ENCODE measurements at regions not wholly inside any gene's neighbourhood (a gene's known extent, or its start where the extent isn't known, plus 50 kb on each side); places are given as distances from the start of the nearest gene placed in this dataset.

DNA sequence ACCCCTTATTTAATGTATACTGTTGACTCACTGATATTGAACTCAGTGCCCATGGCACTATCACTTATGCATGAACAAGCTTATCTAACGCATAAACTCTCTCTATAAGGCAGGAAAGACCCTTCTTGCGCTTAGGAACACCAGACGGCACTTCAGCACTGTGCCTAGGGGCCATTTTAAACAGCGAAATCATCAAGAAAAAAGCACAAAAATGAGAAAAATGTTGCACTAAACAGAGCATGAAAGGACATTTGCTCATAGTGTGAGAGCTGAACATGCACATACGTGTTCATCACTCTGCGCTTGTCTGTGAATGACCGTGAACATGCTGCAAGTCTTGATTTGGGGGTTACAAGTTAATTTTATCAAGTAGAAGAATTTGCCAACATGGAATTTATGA, 109.6 kb downstream of the WDR11 start:
- CTCF ChIA-PET, result interaction anchor here (0.8 kb wide), 1 partner anchor 12 kb away, joined by 5 read pairs; no protein-coding TSS in a partner anchor
- no peaks in the 10 kb centered on the region for H4K20me1 ChIP-seq (ENCODE audit: insufficient read depth)
- no peak overlapping the region for H3K9ac ChIP-seq
- POLR2A ChIA-PET, result no interaction called here
- H3K4me3 ChIP-seq (ENCODE audit: low read depth in 2 of 2, low read length in 1 of 2), result no peak overlapping the region
- H3K4me1 ChIP-seq (ENCODE audit: control insufficient read depth in 1 of 2, insufficient read depth in 2 of 2, low read depth in 1 of 2, low read length in 1 of 2), result no peaks in the 10 kb centered on the region
- DNase-seq, result no peak
- 63% methylated on average over 7 of the region's 7 CpGs for WGBS (ENCODE audit: low lambda C conversion rate)
- no peaks in the 10 kb centered on the region for H3K9me2 ChIP-seq
- no peaks in the 10 kb centered on the region for H3K9me3 ChIP-seq
- TF ChIP-seq, protein P1, sequence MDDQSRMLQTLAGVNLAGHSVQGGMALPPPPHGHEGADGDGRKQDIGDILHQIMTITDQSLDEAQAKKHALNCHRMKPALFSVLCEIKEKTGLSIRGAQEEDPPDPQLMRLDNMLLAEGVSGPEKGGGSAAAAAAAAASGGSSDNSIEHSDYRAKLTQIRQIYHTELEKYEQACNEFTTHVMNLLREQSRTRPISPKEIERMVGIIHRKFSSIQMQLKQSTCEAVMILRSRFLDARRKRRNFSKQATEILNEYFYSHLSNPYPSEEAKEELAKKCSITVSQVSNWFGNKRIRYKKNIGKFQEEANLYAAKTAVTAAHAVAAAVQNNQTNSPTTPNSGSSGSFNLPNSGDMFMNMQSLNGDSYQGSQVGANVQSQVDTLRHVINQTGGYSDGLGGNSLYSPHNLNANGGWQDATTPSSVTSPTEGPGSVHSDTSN (IDR thresholded peaks at IDR 0.05), result no peak
- TF ChIP-seq SIN3A (IDR thresholded peaks at IDR 0.05; ENCODE audit: borderline replicate concordance, low read depth, low read length), result no peak
- TF ChIP-seq GATA2 (CRISPR knock-in tag; IDR thresholded peaks at IDR 0.05), result no peak
- no peak for TF ChIP-seq GABPA (IDR thresholded peaks at IDR 0.05; ENCODE audit: low read depth)
- no peaks in the 10 kb centered on the region for H3K79me2 ChIP-seq (ENCODE audit: insufficient read depth)
- no peaks in the 10 kb centered on the region for H3K36me3 ChIP-seq (replicated peaks in 1 of 2; ENCODE audit: control insufficient read depth in 1 of 2, insufficient read depth in 2 of 2, low read length in 1 of 2)
- H3F3A ChIP-seq (replicated peaks; ENCODE audit: insufficient read depth), result no peaks in the 10 kb centered on the region
- no peak overlapping the region for H2AFZ ChIP-seq (ENCODE audit: low read depth)
- no peak overlapping the region for H3K4me2 ChIP-seq
- H3K27ac ChIP-seq (ENCODE audit: low read depth in 2 of 2, low read length in 1 of 2), result no peak overlapping the region
- no peaks in the 10 kb centered on the region for H3K27me3 ChIP-seq (ENCODE audit: insufficient read depth)

DNA sequence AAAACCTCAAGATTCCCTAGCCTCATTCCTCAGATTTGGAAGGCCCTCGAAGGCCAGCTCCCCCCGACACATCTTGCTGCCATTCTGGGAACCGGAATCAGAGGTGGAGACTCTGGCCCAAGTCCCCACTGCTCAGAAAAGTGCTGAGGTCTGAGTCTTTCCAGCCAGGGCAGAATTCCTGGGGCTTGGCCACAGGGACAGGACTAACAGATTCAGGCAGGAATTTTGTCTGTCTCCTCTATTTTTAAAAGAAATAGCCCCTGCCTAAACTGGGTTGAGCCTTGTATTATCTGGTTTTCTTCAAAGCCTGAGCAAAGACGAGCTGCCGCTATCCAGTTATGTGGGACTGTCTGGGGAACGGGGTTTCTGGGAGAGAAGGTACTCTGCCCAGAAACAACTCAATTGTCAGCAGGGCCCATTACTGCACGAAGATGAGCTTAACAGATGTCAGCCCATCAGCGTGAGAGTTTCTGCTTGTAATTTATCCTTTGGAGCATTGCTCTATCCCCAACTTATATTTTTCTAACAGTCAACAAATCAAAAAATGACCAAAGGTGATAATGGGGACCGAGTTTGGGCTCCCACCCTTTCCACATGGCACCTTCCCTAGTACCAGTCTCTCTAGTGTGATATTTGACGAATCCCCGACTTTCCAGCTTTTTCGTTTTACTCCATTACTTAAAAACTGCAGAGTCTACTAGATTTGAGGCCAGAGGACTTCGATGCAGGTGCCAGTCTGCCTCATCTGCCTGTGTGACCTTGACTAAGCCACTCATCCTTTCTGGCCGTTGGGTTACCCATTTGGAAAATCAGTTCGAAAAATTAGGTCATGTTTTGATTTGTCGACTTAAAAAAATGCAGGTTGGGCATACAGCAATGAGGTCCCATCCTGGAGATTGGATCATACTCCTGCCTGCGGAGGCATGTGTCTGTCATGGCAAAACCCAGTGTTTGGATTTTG, 110.9 kb downstream of the WDR11 start:
- H3K27me3 ChIP-seq (ENCODE audit: insufficient read depth), result no peaks in the 10 kb centered on the region
- TF ChIP-seq RXRA (IDR thresholded peaks at IDR 0.05; ENCODE audit: borderline replicate concordance, low read depth) (no peak), JUND (IDR thresholded peaks at IDR 0.05) (no peak), TCF12 (IDR thresholded peaks at IDR 0.05) (no peak), SIN3A (IDR thresholded peaks at IDR 0.05; ENCODE audit: borderline replicate concordance, low read depth, low read length) (no peak), FOXM1 (IDR thresholded peaks at IDR 0.05; ENCODE audit: low read depth) (no peak), YY1 (IDR thresholded peaks at IDR 0.05; ENCODE audit: low read depth) (no peak), NRF1 (IDR thresholded peaks at IDR 0.05; ENCODE audit: low read depth, low read length) (no peak)
- TF ChIP-seq, protein P2, sequence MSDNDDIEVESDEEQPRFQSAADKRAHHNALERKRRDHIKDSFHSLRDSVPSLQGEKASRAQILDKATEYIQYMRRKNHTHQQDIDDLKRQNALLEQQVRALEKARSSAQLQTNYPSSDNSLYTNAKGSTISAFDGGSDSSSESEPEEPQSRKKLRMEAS (IDR thresholded peaks at IDR 0.05; ENCODE audit: low read depth), result no peak
- TF ChIP-seq, protein P3, sequence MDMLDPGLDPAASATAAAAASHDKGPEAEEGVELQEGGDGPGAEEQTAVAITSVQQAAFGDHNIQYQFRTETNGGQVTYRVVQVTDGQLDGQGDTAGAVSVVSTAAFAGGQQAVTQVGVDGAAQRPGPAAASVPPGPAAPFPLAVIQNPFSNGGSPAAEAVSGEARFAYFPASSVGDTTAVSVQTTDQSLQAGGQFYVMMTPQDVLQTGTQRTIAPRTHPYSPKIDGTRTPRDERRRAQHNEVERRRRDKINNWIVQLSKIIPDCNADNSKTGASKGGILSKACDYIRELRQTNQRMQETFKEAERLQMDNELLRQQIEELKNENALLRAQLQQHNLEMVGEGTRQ (IDR thresholded peaks at IDR 0.05; ENCODE audit: borderline replicate concordance, low read depth, low read length), result no peak
- ChIA-PET CTCF (interaction anchor here (1.0 to 1.7 kb wide), 3 partner anchors 13 to 646 kb away, joined by 3 to 5 read pairs (median 4); no protein-coding TSS in a partner anchor), POLR2A (no interaction called here)
- H2AFZ ChIP-seq (ENCODE audit: low read depth), result no peak overlapping the region
- 38% methylated on average over 17 of the region's 17 CpGs for WGBS (ENCODE audit: low lambda C conversion rate)
- no peaks in the 10 kb centered on the region for H3K36me3 ChIP-seq (replicated peaks in 1 of 2; ENCODE audit: control insufficient read depth in 1 of 2, insufficient read depth in 2 of 2, low read length in 1 of 2)
- DNase-seq, result no peak
- no peaks in the 10 kb centered on the region for H3K79me2 ChIP-seq (ENCODE audit: insufficient read depth)
- no peaks in the 10 kb centered on the region for H3F3A ChIP-seq (replicated peaks; ENCODE audit: insufficient read depth)
- no peaks in the 10 kb centered on the region for H3K4me1 ChIP-seq (ENCODE audit: control insufficient read depth in 1 of 2, insufficient read depth in 2 of 2, low read depth in 1 of 2, low read length in 1 of 2)
- no peaks in the 10 kb centered on the region for H3K9me2 ChIP-seq
- H3K9me3 ChIP-seq, result no peaks in the 10 kb centered on the region
- H4K20me1 ChIP-seq (ENCODE audit: insufficient read depth), result no peaks in the 10 kb centered on the region
- H3K9ac ChIP-seq, result no peak overlapping the region
- no peak overlapping the region for H3K4me3 ChIP-seq (ENCODE audit: low read depth in 2 of 2, low read length in 1 of 2)
- H3K27ac ChIP-seq (ENCODE audit: low read depth in 2 of 2, low read length in 1 of 2), result no peak overlapping the region
- no peak overlapping the region for H3K4me2 ChIP-seq

Data from SK-N-SH (cell line).